ENCODE measurements at regions not wholly inside any gene's neighbourhood (a gene's known extent, or its start where the extent isn't known, plus 50 kb on each side); places are given as distances from the start of the nearest gene placed in this dataset.

DNA sequence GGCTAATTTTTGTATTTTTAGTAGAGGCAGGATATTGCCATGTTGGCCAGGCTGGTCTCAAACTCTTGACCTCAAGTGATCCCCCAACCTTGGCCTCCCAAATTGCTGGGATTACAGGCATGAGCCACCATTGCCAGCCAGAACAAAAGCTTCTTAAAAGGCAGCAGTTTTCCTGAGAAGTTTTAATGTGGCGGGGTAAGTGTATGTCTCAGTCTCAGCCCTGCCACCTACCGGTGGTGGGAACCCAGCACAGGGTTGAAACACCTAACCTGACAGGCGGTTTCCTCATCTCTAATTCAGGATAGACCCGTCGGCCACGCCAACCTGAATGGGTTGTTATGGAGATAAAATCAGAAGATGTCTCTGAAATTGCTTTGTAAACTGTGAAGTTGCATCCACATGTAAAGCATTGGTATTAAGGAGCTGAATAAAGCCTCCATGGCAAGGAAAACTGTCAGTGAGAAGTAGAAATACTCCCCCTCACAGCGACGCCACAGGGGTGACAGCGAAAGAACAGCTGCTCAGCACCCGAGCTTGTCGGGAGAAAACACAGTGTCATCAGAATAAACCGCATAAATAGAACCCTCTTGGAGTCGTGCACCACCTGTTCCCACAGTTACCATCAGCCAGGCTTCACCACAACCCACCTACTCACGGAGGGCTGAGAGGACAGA lies 165.9 kb upstream of the NCAM1 start:
- peak; percentile 40 for DNase-seq

DNA sequence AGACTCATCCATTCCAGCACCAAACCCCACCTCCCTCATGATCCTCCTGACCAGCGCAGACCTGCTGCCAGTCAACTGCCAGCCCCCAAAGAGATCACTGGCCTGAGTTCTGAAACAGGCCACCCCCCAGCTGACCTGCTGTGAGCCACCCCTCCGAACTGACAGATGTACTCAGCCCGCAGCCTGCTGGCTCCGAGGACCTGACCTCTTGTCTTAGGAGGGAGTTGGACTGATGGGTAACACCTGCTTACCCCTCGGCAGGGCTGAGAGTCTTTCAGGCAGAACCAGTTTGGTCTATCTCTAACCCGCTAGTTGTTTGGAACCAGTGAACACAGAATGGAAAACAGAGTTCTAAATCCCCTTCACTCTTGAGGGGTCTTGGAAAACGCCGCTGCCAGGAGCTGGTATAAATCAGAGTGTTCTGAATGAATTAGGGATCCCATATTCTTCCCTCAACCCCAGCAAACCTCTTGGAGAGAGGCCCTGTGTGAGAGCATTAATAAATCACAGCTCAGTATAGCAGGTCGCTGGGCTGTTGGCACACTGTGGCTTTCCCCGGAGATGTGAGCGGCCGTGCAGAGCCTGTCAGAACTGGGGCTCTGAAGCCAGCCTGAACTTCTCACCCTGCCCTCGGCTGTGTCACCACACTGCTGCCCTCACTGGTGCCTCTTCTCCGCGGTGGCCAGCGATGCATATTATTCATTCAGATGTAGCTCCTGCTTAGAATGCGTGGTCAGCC lies 165.1 kb upstream of the NCAM1 start:
- DNase-seq = no peak

DNA sequence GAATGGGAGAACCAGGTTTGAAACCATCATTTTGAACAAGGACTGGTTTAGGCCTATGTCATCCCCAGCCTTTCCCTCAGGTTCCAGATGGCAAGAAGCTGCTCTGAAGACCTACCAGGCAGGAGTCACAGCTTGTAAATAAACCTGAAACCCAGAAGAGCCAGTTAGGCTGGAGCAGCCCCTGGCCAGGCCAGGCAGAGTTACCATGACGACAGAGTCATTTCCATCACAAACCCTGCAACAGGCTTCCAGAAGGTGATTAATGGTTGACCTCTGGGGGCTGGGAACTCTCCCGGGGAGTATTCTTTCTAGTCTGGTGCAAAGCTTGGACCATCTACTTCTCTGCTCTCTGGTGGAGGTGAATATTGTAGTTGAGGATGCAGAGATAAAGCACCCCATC lies 164.1 kb upstream of the NCAM1 start:
- no peak for DNase-seq

DNA sequence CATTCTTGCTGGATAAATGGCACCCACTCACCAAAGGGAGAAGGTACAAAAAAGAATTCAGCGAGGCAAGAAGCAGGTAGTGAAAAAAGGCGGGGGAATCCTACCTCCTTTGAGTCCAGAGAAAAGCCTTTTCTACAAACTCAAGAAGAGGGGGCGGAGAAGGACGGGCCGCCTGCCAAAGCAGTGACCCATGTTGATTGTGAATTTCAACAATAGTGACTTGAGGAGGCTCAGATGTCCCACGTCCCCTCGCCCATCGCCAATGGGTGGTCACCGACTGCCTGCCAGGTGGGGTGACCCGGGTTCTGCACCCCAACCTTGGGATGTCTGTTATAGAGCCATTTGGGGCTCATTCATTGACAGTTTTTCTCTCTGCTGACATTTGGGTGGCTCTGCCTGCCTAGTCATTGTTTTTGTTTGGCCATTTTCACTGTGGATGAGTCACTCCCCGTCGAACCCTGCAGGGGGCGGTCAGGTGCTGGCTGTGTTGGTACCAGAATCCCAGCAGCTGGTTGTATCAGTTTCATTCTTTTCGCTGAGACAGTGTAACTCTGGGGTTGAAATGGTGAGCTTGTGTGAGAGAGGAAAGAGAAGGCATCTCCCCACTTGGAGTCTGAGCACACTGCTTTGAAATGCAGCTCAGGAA lies 163.4 kb upstream of the NCAM1 start:
- peak; percentile 31 for DNase-seq

DNA sequence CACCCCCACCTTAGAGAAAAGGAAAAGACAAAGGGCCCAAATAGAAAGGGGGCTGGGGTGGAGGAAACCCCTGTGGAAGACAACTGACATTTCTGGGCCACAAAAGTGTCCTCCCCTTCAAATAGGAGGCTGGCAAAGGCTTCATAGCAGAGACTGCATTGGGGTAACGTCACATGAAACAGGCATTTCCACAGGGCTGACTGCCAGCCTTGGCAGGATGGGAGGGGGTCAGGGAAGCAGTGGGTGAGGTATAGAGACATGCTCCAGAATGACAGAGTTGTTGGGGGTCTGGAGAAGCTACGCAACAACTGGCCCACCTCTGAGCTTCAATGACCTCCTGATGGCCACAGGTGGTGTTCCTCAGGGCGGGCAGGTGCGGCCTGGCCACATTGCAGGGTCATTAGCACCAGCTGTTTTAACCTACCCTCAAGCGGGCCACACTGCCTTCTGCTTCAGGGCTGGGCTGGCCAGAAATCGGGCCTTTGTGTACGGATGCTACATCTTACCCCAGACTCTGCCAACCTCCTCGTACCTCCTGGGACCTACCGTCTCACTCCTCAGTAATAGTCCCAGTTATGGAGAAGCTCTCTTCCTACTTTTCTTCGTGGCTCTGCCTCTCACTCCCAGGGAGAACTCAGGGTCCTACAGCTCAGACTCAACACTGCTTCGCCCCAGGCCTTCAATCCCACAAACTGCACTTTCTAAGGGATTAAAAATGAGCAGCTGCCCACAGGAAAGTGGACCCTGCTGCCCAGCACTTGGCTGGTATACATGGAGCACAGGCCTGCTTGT lies 160.0 kb upstream of the NCAM1 start:
- DNase-seq = no peak

DNA sequence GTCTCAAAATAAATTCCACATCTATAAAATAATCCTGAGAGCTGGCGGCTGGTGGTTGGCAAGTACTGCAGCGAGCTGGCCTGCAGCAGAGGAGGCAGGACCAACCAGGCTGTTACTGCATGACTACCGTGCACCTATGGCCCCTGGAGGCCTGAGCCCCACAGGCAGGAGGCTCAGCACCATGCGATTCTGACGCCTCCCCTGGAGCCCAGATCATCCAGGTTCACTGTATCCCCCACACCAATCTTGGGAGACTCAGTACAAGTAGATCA lies 159.5 kb upstream of the NCAM1 start:
- no peak for DNase-seq

DNA sequence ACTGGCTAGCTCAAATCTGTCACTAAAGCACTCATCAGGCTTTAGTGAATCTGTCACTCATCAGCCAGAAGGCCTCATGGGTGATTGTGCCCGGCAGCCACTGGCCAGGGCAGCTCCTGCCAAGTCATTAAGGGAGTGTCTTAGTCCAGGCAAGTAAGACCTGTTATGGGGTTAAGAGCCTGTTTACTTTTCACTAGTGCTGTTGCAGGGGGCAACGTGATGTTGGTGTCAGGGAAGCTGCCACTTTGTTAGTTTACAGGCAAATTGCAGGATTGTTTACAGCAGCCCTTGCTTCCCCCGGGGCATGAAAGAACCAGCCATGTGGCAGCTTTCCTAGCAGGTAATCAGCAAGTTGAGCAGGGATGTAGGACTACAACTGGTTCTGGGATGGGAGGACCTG lies 155.6 kb upstream of the NCAM1 start:
- DNase-seq = no peak

DNA sequence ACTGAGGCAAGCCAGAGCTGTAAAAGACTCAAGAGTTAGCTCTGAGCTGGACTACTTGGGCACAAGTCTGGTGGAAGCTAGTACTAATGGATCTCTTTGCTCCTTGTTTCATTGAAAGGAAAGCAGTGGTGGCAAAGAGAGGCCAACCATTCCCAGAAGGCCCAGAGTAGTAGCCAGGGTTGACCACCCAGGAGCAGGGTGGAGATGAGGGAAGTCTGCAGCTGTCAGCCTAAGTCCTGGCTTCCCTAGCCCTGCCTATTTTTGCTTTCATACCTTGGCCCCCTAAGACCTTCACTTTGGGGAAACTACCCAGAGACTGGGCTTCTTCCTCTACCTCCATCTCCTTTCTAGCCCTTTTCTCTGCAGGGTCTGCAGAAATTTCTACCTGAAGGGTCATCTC lies 155.0 kb upstream of the NCAM1 start:
- DNase-seq = no peak

DNA sequence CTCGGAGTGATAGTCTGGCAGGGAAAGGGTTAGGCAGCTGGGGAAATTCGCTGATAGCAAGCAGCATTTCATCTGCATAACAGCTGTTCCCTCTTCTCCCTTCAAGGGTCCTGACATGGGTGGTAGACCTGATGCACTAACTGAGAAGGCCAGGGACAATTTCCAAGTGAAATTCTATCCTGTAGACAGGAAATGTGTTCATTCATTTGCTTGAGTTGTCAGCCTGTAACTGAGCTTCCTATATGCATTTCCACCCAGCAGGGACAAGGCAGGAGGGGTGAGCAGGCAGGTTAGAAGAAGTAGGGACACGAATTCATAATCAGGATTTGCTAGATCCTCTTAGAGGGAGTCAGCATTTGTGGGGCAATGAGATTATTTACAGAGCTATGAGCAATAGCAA lies 154.3 kb upstream of the NCAM1 start:
- DNase-seq = no peak

DNA sequence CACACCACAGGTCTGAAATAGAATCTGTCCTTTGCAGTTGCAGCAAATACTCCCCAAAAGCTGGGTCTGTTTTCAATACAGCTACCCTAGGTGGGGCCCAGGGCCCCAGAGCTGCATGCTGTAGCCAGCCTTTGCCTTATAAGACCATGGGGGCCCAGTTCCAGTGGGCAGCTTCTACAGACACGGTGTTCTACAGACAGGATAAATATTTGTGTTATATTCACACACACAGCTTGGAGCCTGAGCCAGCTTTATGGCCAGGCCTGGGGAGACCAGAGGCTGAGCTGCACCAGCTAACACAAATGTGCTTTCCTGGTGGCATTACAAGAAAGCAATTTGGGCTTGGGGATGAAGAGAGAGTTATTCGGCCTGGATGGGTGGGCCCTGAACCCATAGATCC lies 151.8 kb upstream of the NCAM1 start:
- DNase-seq = no peak

DNA sequence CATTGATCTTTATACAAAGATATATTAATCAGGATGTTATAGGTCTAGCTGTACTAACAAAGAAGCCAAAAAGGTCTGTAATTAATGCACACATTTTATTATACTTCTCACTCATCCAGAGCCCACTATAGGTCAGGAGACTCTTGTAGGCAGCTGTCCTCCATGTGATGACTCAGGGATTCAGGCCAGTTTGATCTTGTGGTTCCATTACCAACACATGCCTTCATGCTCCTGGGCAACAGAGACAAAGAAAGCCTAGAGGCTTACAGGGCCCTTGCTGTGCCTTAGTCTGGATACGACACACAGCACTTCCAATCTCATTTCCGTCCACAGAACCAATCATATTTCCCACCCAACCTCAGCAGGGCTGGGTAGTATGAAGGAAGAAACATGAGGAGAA lies 150.3 kb upstream of the NCAM1 start:
- DNase-seq = no peak

DNA sequence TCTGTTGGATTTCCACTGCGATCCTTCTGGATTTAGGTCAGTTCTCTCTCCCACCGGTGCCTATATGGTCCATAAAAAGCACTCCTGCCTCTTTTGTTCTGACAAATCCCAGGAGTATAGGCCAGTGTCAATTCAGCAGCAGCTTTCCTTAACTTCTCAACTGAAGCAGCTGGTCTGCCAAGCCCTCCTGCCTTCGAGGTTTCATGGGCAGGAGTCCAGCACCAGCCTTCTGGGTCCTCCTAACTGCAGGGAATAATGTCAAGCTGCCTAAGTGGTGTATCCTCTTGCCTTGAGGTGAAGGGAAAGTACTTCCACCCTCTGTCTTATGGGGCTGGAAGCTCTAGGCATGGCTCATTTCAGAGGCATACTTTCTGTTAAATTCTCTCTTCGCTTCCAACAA lies 149.4 kb upstream of the NCAM1 start:
- no peak for DNase-seq

DNA sequence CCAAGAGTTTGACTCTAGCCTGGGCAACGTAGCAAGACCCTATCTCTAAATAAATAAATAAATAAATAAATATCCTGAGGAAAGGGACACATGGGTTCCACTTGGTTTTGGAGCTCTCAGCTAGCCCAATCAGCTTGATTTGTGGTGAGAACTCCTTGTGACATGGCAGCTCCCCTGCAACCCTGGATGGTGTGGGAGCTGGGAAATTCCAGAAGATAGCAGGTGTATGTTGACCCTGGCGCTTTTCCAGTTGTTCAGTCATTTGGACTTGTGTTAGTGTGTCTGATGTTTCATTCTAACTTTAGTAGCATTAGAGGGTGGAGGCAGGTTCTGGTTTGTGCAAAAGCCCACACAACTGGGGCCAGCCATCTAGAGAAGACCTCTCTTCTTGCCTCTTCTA lies 148.5 kb upstream of the NCAM1 start:
- DNase-seq = no peak

DNA sequence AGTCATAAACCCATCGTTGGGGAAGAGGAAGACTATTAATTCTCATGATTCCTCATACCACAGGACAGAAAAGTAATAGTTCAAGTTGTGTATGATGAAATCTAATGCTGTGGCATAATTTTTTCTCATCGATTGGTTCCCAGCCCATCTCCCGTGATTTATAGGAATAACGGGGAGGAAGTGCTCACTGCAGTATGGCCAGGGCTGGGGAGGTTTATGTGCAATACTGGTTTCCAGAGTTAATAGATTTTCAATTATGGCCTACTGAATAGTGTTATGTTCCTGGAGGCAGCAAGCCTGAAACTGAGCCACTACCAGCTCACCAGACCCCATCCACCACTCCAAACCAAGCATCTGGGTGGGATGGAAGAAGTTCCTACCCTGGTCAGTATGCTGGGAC lies 147.1 kb upstream of the NCAM1 start:
- DNase-seq = no peak

DNA sequence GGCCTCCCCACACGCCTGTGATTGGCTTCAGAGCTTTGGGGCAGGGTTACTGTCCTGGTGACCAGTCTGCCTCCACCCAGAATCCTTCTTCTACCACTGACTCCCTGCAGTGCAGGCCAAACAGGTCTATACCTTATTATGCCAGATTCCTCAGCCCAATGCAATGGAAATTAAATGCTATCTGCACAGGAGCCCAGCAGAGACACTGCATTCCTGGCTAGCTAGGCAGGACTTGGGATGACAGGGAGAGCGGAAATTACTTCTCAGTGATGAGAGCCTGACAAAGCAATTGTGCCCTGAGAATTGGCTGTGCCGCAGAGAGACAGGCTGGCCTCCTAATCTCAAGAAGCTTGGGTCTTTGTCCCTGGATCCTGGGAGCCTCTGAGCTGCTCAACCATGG lies 143.8 kb upstream of the NCAM1 start:
- DNase-seq = no peak

DNA sequence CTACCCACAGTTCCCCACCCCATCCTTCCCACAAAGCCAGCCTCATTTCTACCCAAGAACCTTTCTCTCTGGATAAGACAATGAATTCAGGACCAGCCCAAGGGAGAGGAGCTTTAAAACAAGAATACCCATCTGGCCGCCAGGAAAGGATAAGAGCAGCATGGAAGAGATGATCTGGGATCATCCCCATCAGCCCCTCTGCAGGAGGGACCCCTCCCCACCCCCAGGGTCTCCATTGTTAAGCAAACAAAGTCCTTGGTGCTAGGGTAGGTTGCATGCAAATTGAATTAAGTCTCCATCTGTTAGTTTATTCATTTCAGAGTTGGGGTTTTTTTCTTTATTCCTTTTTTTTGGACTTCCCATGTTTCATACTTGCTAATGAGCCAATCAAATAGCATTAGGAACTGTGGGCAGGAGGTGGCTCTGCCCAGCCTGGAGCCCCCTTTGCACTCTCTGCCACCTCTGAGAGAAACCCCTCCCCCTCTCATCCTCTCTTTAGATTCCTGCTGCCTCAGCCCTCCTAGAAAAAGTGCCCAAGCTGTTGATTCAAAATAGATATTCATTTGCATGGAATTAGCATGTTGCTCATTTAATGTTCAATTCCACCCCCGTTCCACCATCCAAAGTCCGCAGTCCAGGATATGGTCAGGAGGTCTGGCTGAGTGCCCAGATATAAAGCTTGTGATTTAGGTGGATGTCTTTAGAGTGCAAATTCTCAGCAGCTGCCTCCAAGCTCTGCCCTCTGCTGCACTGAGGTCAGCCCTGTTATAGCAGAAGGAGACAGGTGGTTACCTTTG lies 138.5 kb upstream of the NCAM1 start:
- DNase-seq = no peak

DNA sequence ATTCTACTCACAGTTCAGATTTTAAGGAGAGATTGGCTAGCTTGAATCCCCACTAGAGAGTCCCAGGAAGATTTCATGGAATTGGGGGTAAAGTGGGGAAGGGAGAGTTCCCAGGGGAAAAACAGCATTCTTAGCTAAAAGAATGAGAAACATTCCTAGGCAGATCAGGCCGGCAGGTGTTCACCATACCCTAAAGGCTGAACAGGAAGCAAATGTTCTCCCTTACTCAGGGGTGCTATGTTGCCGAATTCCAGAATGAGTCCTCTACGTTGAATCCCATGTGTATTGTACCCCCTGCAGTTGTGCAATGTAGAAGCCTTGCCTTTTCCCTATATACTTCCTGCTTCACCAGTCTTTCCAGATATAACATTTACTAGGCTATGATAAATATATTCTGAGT lies 135.2 kb upstream of the NCAM1 start:
- DNase-seq = no peak

DNA sequence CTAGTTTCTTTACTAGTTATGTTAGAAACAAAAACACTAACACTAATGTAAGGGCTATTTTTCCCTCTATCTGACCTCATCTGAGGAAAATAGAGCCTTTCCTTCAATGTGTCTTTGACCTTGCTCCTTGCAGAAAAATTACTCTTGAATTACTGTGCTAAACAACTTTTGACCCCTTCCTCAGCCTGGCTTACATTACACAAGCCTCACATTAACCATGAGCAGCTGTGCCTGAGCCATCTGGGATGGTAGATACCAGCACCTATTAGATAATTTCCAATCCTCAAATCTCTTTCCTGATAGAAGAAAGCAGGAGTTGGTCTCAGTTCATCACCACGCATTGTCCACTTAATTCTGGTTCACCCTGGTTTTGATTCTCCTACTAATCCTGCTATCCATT lies 134.4 kb upstream of the NCAM1 start:
- no peak for DNase-seq

DNA sequence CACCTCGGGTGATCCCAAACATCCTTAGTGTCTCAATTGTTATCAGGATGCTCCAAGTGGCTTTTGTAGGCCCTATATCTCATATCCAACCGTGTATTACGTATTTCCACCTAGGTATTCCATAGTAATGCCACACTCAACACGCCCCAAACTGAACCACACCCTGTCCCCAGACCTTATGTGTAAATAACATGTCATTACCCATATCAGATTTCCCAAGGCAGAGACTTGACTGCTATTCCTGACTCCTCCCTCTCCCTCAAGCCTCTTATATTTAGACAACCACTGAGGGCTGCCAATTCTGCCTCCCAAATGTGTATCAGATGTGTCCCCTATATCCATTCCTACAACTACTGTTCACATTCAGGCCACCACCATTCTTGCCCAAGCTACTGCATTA lies 132.8 kb upstream of the NCAM1 start:
- no peak for DNase-seq

DNA sequence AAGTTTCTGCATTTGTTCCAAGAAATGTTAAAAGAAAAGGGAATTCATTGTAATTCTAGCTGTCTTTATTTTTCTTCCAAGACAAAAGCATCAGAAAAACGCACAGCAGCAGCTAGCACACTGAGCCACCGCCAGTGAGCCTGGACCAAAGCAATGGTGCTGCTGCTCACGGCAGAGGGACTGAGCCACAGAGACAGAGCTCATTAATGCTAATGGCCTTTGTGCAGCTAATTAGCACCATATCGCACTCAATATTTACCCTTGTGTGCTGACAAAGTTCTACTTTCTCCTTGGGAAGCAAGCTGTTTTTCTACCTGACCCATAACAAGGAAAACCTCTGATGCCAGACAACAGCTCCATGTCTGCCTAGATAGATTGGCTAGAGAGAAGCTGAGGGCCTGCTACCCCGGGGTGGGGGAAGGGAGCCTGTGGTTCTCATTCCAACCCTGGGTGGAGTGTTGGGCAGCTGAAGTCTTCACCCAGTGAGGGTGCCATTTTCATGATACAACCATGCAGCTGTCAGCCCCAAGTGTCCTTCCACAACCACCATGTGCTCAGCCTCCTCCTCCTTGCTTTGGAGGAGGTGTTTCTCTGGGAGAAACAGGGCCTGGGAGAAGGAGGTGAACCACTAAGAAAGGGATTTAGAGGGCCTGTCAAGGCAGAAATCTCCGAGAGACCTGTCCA lies 131.1 kb upstream of the NCAM1 start:
- DNase-seq = no peak

DNA sequence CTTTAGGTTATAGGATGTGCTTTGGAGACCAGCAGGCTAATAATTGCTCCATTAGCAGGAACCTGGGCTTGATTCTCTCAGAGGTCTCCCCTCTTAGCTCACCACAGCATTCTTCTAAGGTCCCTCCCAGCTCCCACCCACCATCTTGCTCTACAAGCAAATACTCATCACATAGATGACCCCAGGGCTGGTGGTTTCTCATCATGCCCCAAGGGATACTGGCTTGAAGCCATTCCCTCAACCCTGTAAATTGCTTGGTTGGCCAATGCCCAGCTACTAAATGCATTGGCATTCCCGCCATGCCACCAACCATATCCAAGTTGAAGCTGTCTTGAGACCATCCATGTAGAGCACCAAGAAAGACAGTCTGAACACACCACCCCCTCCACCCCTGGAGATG lies 130.2 kb upstream of the NCAM1 start:
- DNase-seq = no peak

DNA sequence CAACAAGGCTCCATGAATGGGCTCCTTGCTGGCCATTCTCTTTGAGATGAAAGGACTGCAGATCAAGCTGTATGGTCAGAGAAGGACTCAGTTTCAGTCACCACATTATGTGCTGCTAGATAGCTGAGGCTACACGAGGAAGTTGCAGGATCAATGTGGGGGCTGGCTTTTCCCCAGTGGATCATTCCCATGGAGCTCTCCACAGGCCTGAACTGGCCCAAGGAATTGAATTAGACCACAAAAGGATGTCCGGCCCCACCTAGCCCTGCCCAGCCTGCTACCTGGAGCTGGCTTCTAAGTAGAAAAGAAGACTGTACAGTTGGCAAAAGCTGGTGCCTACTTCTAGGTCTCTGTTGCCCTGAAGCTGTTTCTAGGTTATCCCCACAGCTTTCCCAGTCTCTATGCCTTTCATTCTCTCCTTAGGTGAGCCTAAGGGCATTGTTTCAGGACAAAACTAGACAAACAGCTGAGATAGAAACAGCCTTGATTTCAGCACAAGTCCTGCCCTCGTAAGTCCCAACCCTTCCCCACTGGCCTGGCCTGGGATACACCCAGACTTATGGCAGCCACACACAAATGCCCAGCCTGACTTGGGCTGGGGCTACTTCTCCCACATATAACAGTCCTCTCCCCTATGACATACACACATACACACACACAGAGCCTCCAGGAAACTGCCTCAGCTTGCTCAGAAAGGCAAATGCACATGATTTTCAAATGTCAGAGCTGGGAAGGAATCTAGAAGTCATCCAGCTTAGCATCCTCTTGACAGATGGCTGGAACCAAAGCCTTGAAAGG lies 129.1 kb upstream of the NCAM1 start:
- DNase-seq = no peak

Measured in suppressor macrophage treated with lipopolysaccharide for 4 hours (primary cell).